Spleen (tissue), 7 donors: ENCODE measurements at regions not wholly inside any gene's neighbourhood (a gene's known extent, or its start where the extent isn't known, plus 50 kb on each side); places are given as distances from the start of the nearest gene placed in this dataset.

Experiments
- POLR2A ChIP-seq, 3 donors: fragments of 450-650 bp; IDR thresholded peaks; one replicate each; pipeline ENCODE4 v1.5.1; 2017; ENCODE audit warnings: antibody characterized with exemption in 3 of 3, mild to moderate bottlenecking in 1 of 3
- POLR2AphosphoS5 ChIP-seq, 3 donors: sonication (generic); formaldehyde crosslinking; IDR thresholded peaks; one replicate each; pipeline ENCODE4 v1.5.1; 2017; ENCODE audit warnings: antibody characterized with exemption in 3 of 3
- TF ChIP-seq, protein P1 (sequence below), 11 experiments: fragments of 200-600 bp in 7 of 11; fragments of 450-650 bp in 4 of 11; sonication (generic) in 4 of 11; IDR thresholded peaks in 8 of 11; conservative IDR thresholded peaks in 3 of 11; 1 replicate in 7 of 11; 2 replicates in 4 of 11; pipeline versions ENCODE4 v1.4.0 to v1.8.0; 2016 to 2021; ENCODE audit warnings: antibody characterized with exemption in 11 of 11, inconsistent platforms in 4 of 11, mild to moderate bottlenecking in 1 of 11
- donor health status: DM: no; HTN: no; CAD: no; lungs with moderate emphysema.
- donor health status: DM: no; HTN: no; CAD: no.
- donor health status: DM: no; HTN: no; CAD: no.

DNA sequence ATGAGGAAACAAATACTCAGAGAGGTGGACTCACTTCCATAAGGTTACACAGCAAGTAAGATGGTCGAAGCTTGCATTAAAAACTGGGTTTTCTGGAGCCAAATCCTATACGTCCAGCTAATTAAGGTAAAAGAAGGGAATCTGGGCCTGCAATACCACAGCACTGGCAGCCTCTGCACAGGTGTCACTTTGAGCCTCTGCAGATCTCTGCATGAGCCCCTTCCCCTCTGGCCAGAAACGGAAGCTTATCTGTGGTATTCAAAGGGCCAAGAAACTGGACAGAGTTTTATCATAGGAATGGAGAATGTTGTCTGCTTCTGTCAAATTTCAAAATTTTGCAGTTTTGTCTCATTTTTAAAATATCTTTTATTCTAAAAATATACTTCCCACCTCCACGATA lies 76.1 kb downstream of the OSR1 start:
- TF ChIP-seq, protein P1, sequence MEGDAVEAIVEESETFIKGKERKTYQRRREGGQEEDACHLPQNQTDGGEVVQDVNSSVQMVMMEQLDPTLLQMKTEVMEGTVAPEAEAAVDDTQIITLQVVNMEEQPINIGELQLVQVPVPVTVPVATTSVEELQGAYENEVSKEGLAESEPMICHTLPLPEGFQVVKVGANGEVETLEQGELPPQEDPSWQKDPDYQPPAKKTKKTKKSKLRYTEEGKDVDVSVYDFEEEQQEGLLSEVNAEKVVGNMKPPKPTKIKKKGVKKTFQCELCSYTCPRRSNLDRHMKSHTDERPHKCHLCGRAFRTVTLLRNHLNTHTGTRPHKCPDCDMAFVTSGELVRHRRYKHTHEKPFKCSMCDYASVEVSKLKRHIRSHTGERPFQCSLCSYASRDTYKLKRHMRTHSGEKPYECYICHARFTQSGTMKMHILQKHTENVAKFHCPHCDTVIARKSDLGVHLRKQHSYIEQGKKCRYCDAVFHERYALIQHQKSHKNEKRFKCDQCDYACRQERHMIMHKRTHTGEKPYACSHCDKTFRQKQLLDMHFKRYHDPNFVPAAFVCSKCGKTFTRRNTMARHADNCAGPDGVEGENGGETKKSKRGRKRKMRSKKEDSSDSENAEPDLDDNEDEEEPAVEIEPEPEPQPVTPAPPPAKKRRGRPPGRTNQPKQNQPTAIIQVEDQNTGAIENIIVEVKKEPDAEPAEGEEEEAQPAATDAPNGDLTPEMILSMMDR (IDR thresholded peaks at IDR 0.05 in 8 of 11, conservative IDR thresholded peaks at IDR 0.05 in 3 of 11): no peak
- TF ChIP-seq POLR2AphosphoS5 (IDR thresholded peaks at IDR 0.05) (no peak), POLR2A (IDR thresholded peaks at IDR 0.05) (no peak)
